H9 (cell line): ENCODE measurements at regions not wholly inside any gene's neighbourhood (a gene's known extent, or its start where the extent isn't known, plus 50 kb on each side); places are given as distances from the start of the nearest gene placed in this dataset.

Experiments used
- DNase-seq: peaks from one replicate; pipeline ENCODE4 v3.0.0-alpha.2; 2017
- H2AFZ ChIP-seq: one replicate; pipeline ENCODE4 v1.6.1; 2013; ENCODE audit warnings: mild to moderate bottlenecking, low read length, control low read depth, moderate library complexity
- H2AK5ac ChIP-seq: 2 replicates; pipeline ENCODE4 v1.6.1; 2013; ENCODE audit warnings: low read length, control low read depth, mixed read lengths; ENCODE audit not compliant: insufficient read length
- H2BK120ac ChIP-seq: one replicate; pipeline ENCODE4 v1.6.1; 2013; ENCODE audit warnings: low read depth, mild to moderate bottlenecking, low read length, control low read depth, inconsistent platforms; ENCODE audit not compliant: poor library complexity, severe bottlenecking
- H2BK12ac ChIP-seq: 2 replicates; pipeline ENCODE4 v1.6.1; 2013; ENCODE audit warnings: low read length, control low read depth, mixed read lengths, low read depth; ENCODE audit not compliant: insufficient read length
- H2BK15ac ChIP-seq: 2 replicates; pipeline ENCODE4 v1.6.1; 2013; ENCODE audit warnings: low read depth, low read length, control low read depth
- H2BK20ac ChIP-seq: one replicate; pipeline ENCODE4 v1.6.1; 2013; ENCODE audit warnings: low read depth, mild to moderate bottlenecking, low read length, control low read depth, inconsistent platforms; ENCODE audit not compliant: poor library complexity, severe bottlenecking
- H2BK5ac ChIP-seq: 2 replicates; pipeline ENCODE4 v1.6.1; 2013; ENCODE audit warnings: low read length, control low read depth, mixed read lengths; ENCODE audit not compliant: insufficient read length
- H3K14ac ChIP-seq: 2 replicates; pipeline ENCODE4 v1.6.1; 2013; ENCODE audit warnings: low read length, control low read depth; ENCODE audit not compliant: insufficient read depth
- H3K18ac ChIP-seq: 2 replicates; pipeline ENCODE4 v1.6.1; 2013; ENCODE audit warnings: low read depth, mild to moderate bottlenecking, mixed read lengths, low read length, control low read depth; ENCODE audit not compliant: insufficient read length
- H3K23ac ChIP-seq: 2 replicates; pipeline ENCODE4 v1.6.1; 2013; ENCODE audit warnings: low read length, control low read depth, mixed read lengths, low read depth; ENCODE audit not compliant: insufficient read length
- H3K23me2 ChIP-seq: 2 replicates; pipeline ENCODE4 v1.6.1; 2013; ENCODE audit warnings: low read depth, mild to moderate bottlenecking, mixed read lengths, low read length, control low read depth; ENCODE audit not compliant: insufficient read length, poor library complexity, severe bottlenecking
- H3K27ac ChIP-seq: 2 replicates; pipeline ENCODE4 v1.5.1; 2013; ENCODE audit warnings: low read length, control low read depth, mixed read lengths, low read depth; ENCODE audit not compliant: insufficient read length
- H3K27me3 ChIP-seq: 2 replicates; pipeline ENCODE4 v1.6.1; 2013; ENCODE audit warnings: low read length, control low read depth, inconsistent platforms; ENCODE audit not compliant: insufficient read depth
- H3K4ac ChIP-seq: 2 replicates; pipeline ENCODE4 v1.6.1; 2013; ENCODE audit warnings: low read depth, mild to moderate bottlenecking, control low read depth, inconsistent platforms, low read length, moderate library complexity
- H3K4me1 ChIP-seq: 2 replicates; pipeline ENCODE4 v1.6.1; 2013; ENCODE audit warnings: low read length, control low read depth, inconsistent platforms; ENCODE audit not compliant: insufficient read depth
- H3K4me2 ChIP-seq: 2 replicates; pipeline ENCODE4 v1.6.1; 2013; ENCODE audit warnings: low read length, control low read depth, mixed read lengths; ENCODE audit not compliant: insufficient read length, insufficient read depth
- H3K56ac ChIP-seq: 2 replicates; pipeline ENCODE4 v1.6.1; 2013; ENCODE audit warnings: low read depth, mild to moderate bottlenecking, mixed read lengths, low read length, control low read depth; ENCODE audit not compliant: insufficient read length
- H3K79me1 ChIP-seq: 2 replicates; pipeline ENCODE4 v1.6.1; 2013; ENCODE audit warnings: low read depth, mild to moderate bottlenecking, moderate library complexity, low read length, control low read depth, inconsistent platforms; ENCODE audit not compliant: insufficient read depth, poor library complexity, severe bottlenecking
- H3K79me2 ChIP-seq: 2 replicates; pipeline ENCODE4 v1.6.1; 2013; ENCODE audit warnings: low read length, control low read depth, inconsistent platforms; ENCODE audit not compliant: insufficient read depth
- H3K9ac ChIP-seq: 2 replicates; pipeline ENCODE4 v1.6.1; 2013; ENCODE audit warnings: low read length, control low read depth, mixed read lengths; ENCODE audit not compliant: insufficient read length; ENCODE audit errors: extremely low read depth
- H3K9me3 ChIP-seq: one replicate; pipeline ENCODE4 v1.6.1; 2013; ENCODE audit warnings: low read depth, low read length, inconsistent platforms; ENCODE audit not compliant: control insufficient read depth
- H3T11ph ChIP-seq: one replicate; pipeline ENCODE4 v1.6.1; 2013; ENCODE audit warnings: mild to moderate bottlenecking, low read length, control low read depth, inconsistent platforms
- H4K20me1 ChIP-seq: one replicate; pipeline ENCODE4 v1.6.1; 2013; ENCODE audit not compliant: control insufficient read depth, insufficient read length, insufficient read depth
- H4K5ac ChIP-seq: 2 replicates; pipeline ENCODE4 v1.6.1; 2013; ENCODE audit warnings: low read depth, mild to moderate bottlenecking, mixed read lengths, low read length, control low read depth; ENCODE audit not compliant: insufficient read length
- H4K8ac ChIP-seq: replicated peaks from 2 replicates; pipeline ENCODE4 v1.6.1; 2013; ENCODE audit warnings: low read length, control low read depth, mixed read lengths, low read depth; ENCODE audit not compliant: insufficient read length
- H4K91ac ChIP-seq: 2 replicates; pipeline ENCODE4 v1.6.1; 2013; ENCODE audit warnings: low read depth, mild to moderate bottlenecking, moderate library complexity, mixed read lengths, low read length, control low read depth; ENCODE audit not compliant: insufficient read length
- H3K27ac Mint-ChIP-seq, 3 experiments: 2 replicates in 2 of 3; 3 replicates in 1 of 3; pipeline ENCODE4 v1.8.0; 2020 to 2021; ENCODE audit warnings: mixed read lengths in 3 of 3, mild to moderate bottlenecking in 1 of 3, moderate library complexity in 1 of 3
- H3K27me3 Mint-ChIP-seq: 2 replicates; pipeline ENCODE4 v1.8.0; 2021; ENCODE audit warnings: low read depth, mild to moderate bottlenecking, moderate library complexity, mixed read lengths
- H3K36me3 Mint-ChIP-seq, 3 experiments: 2 replicates in 2 of 3; 3 replicates in 1 of 3; pipeline ENCODE4 v1.8.0; 2020 to 2021; ENCODE audit warnings: low read depth in 3 of 3, mixed read lengths in 3 of 3; ENCODE audit not compliant: insufficient read depth in 1 of 3
- H3K4me1 Mint-ChIP-seq, 2 experiments: 2 replicates each; pipeline ENCODE4 v1.8.0; 2020; ENCODE audit warnings: mixed read lengths in 2 of 2
- H3K4me3 Mint-ChIP-seq, 2 experiments: 2 replicates in 1 of 2; 3 replicates in 1 of 2; pipeline ENCODE4 v1.8.0; 2020 to 2021; ENCODE audit warnings: mild to moderate bottlenecking in 2 of 2, mixed read lengths in 2 of 2, moderate library complexity in 1 of 2
- H3K9me3 Mint-ChIP-seq, 2 experiments: 2 replicates in 1 of 2; 3 replicates in 1 of 2; pipeline ENCODE4 v1.8.0; 2020; ENCODE audit warnings: mild to moderate bottlenecking in 2 of 2, mixed read lengths in 2 of 2, moderate library complexity in 1 of 2
- WGBS: extraction: QIAGEN DNeasy Blood & Tissue Kit; methylation state at CpG from one replicate; pipeline ENCODE4 v1.1.7; 2013; ENCODE audit warnings: missing lambda C conversion rate, low lambda C conversion rate, mixed read lengths; ENCODE audit not compliant: insufficient read length; ENCODE audit errors: extremely low coverage; 5-methylcytosine and 5-hydroxymethylcytosine counted together
- TF ChIP-seq, protein P1 (sequence below): fragments of 200-600 bp; sonication (generic); conservative IDR thresholded peaks from 3 replicates; pipeline ENCODE4 v1.8.0; 2021; ENCODE audit warnings: antibody characterized with exemption, mild to moderate bottlenecking

DNA sequence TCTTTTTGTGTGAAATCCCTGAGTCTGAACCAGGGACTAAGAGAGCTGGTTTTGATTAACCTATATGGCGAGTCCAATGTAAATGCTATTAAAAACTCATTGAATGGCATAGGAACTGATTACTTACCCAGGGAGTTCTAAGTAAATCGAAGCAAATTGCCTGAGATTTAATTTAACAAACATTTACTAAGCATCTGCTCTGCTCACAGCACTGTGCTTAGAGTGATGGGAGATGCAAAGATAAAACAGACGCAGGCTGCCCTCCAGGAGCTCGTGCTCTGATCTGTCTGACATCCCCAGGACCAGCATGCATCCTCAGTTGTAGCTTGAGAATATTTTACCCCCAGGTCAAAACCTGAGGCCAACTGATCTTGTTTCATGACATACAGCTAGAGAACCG, 247.9 kb downstream of the NR2F2 start:
- TF ChIP-seq, protein P1, sequence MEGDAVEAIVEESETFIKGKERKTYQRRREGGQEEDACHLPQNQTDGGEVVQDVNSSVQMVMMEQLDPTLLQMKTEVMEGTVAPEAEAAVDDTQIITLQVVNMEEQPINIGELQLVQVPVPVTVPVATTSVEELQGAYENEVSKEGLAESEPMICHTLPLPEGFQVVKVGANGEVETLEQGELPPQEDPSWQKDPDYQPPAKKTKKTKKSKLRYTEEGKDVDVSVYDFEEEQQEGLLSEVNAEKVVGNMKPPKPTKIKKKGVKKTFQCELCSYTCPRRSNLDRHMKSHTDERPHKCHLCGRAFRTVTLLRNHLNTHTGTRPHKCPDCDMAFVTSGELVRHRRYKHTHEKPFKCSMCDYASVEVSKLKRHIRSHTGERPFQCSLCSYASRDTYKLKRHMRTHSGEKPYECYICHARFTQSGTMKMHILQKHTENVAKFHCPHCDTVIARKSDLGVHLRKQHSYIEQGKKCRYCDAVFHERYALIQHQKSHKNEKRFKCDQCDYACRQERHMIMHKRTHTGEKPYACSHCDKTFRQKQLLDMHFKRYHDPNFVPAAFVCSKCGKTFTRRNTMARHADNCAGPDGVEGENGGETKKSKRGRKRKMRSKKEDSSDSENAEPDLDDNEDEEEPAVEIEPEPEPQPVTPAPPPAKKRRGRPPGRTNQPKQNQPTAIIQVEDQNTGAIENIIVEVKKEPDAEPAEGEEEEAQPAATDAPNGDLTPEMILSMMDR, result no peak
- Histone ChIP-seq H2BK15ac (no peak overlapping the region), H3K4me1 (no peaks in the 10 kb centered on the region), H3K18ac (no peak overlapping the region), H4K20me1 (no peaks in the 10 kb centered on the region), H2BK5ac (no peak overlapping the region), H3K14ac (no peak overlapping the region), H3K23me2 (no peaks in the 10 kb centered on the region), H3K9ac (no peak overlapping the region), H4K8ac (no peak overlapping the region), H3K27me3 (no peaks in the 10 kb centered on the region), H3K27ac (no peak overlapping the region), H3K23ac (no peak overlapping the region), H3K4ac (no peak overlapping the region), H4K91ac (no peak overlapping the region), H3K56ac (no peak overlapping the region), H2AK5ac (no peak overlapping the region), H3K79me1 (no peaks in the 10 kb centered on the region), H2AFZ (no peak overlapping the region), H3T11ph (no peak overlapping the region), H3K79me2 (no peaks in the 10 kb centered on the region), H2BK120ac (no peak overlapping the region), H3K4me2 (no peak overlapping the region), H2BK20ac (no peak overlapping the region), H4K5ac (no peak overlapping the region), H3K9me3 (no peaks in the 10 kb centered on the region), H2BK12ac (no peak overlapping the region)
- Mint-ChIP-seq H3K27ac (no peak overlapping the region), H3K4me1 (peaks cover 6 to 7% of the 10 kb centered on the region in 2 experiments), H3K9me3 (no peaks in the 10 kb centered on the region), H3K36me3 (no peaks in the 10 kb centered on the region), H3K27me3 (no peaks in the 10 kb centered on the region; the same call in none of the 2 replicates), H3K4me3 (no peak overlapping the region)
- WGBS, result no CpG with 5 or more reads among the region's 5 CpGs
- no peak for DNase-seq
